HUES6 (cell line): ENCODE measurements at regions not wholly inside any gene's neighbourhood (a gene's known extent, or its start where the extent isn't known, plus 50 kb on each side); places are given as distances from the start of the nearest gene placed in this dataset.

Source experiments
- H3K27ac ChIP-seq: 2 replicates; pipeline ENCODE4 v1.7.0; 2013; ENCODE audit warnings: low read depth, mild to moderate bottlenecking, low read length, inconsistent platforms
- H3K27me3 ChIP-seq: 2 replicates; pipeline ENCODE4 v1.6.1; 2013; ENCODE audit warnings: low read length; ENCODE audit not compliant: control insufficient read depth, insufficient read depth
- H3K36me3 ChIP-seq: 2 replicates; pipeline ENCODE4 v1.6.1; 2013; ENCODE audit warnings: low read length; ENCODE audit not compliant: control insufficient read depth, insufficient read depth
- H3K4me1 ChIP-seq: 2 replicates; pipeline ENCODE4 v1.6.1; 2013; ENCODE audit warnings: low read length; ENCODE audit not compliant: control insufficient read depth, insufficient read depth
- H3K4me3 ChIP-seq: 2 replicates; pipeline ENCODE4 v1.5.1; 2013; ENCODE audit warnings: low read depth, low read length
- H3K9ac ChIP-seq: one replicate; pipeline ENCODE4 v1.6.1; 2013; ENCODE audit warnings: mild to moderate bottlenecking, low read length
- H3K9me3 ChIP-seq: 2 replicates; pipeline ENCODE4 v1.6.1; 2013; ENCODE audit warnings: low read depth, low read length; ENCODE audit not compliant: control insufficient read depth, insufficient read depth

GRCh38 chr6:4008324-4009047 lies 70.5 kb downstream of the FAM217A start:
- no peaks in the 10 kb centered on the region for H3K36me3 ChIP-seq
- no peaks in the 10 kb centered on the region for H3K27me3 ChIP-seq
- no peak overlapping the region for H3K4me3 ChIP-seq
- peaks cover 3% of the 10 kb centered on the region; the same call in 1 of the 2 replicates for H3K4me1 ChIP-seq
- H3K9ac ChIP-seq = no peak overlapping the region
- no peak overlapping the region for H3K27ac ChIP-seq
- H3K9me3 ChIP-seq = no peaks in the 10 kb centered on the region

GRCh38 chr6:4009486-4009885 lies 69.5 kb downstream of the FAM217A start:
- H3K27me3 ChIP-seq = no peaks in the 10 kb centered on the region

GRCh38 chr6:4010048-4010447 lies 68.9 kb downstream of the FAM217A start:
- Histone ChIP-seq H3K9ac (no peak overlapping the region), H3K4me1 (peaks cover 3% of the 10 kb centered on the region; the same call in 1 of the 2 replicates), H3K27ac (no peak overlapping the region), H3K36me3 (peaks cover 7% of the 10 kb centered on the region; the same call in 1 of the 2 replicates), H3K27me3 (no peaks in the 10 kb centered on the region), H3K9me3 (no peaks in the 10 kb centered on the region; the same call in 1 of the 2 replicates), H3K4me3 (no peak overlapping the region)

More at GRCh38 chr6:4009486-4009885, 69.5 kb downstream of the FAM217A start:
- H3K9ac ChIP-seq = no peak overlapping the region
- H3K36me3 ChIP-seq = peaks cover 7% of the 10 kb centered on the region; the same call in 1 of the 2 replicates
- no peak overlapping the region for H3K4me3 ChIP-seq
- no peak overlapping the region for H3K27ac ChIP-seq
- H3K4me1 ChIP-seq = peaks cover 3% of the 10 kb centered on the region; the same call in 1 of the 2 replicates
- H3K9me3 ChIP-seq = no peaks in the 10 kb centered on the region; the same call in 1 of the 2 replicates

GRCh38 chr6:4010689-4011090 lies 68.2 kb downstream of the FAM217A start:
- Histone ChIP-seq H3K27me3 (no peaks in the 10 kb centered on the region), H3K36me3 (peaks cover 7% of the 10 kb centered on the region; the same call in 1 of the 2 replicates), H3K9me3 (no peaks in the 10 kb centered on the region; the same call in 1 of the 2 replicates), H3K27ac (no peak overlapping the region), H3K4me3 (no peak overlapping the region), H3K9ac (no peak overlapping the region), H3K4me1 (peaks cover 3% of the 10 kb centered on the region; the same call in 1 of the 2 replicates)

- Histone ChIP-seq H3K9ac (no peak overlapping the region), H3K27me3 (no peaks in the 10 kb centered on the region), H3K27ac (no peak overlapping the region)
Observed at GRCh38 chr6:4012826-4013225, 66.1 kb downstream of the FAM217A start.

GRCh38 chr6:4017058-4017739 lies 61.7 kb downstream of the FAM217A start:
- Histone ChIP-seq H3K9ac (peak overlapping the region; percentile 93), H3K36me3 (peaks cover 7% of the 10 kb centered on the region; the same call in 1 of the 2 replicates), H3K27ac (peak overlapping the region; percentile 95), H3K4me3 (peak overlapping the region; percentile 86), H3K4me1 (peaks cover 6% of the 10 kb centered on the region), H3K9me3 (no peaks in the 10 kb centered on the region; the same call in 1 of the 2 replicates), H3K27me3 (no peaks in the 10 kb centered on the region)

More at GRCh38 chr6:4012826-4013225, 66.1 kb downstream of the FAM217A start:
- Histone ChIP-seq H3K36me3 (peaks cover 7% of the 10 kb centered on the region; the same call in 1 of the 2 replicates), H3K4me3 (no peak overlapping the region), H3K4me1 (peaks cover 3% of the 10 kb centered on the region; the same call in 1 of the 2 replicates), H3K9me3 (no peaks in the 10 kb centered on the region; the same call in 1 of the 2 replicates)

- no peaks in the 10 kb centered on the region; the same call in 1 of the 2 replicates for H3K9me3 ChIP-seq
- H3K27me3 ChIP-seq = no peaks in the 10 kb centered on the region
- peaks cover 7% of the 10 kb centered on the region; the same call in 1 of the 2 replicates for H3K36me3 ChIP-seq
- peak overlapping the region; percentile 93 for H3K9ac ChIP-seq
- H3K4me1 ChIP-seq = peaks cover 8% of the 10 kb centered on the region
- H3K4me3 ChIP-seq = peak overlapping the region; percentile 86
- H3K27ac ChIP-seq = peak overlapping the region; percentile 95
Observed at GRCh38 chr6:4017834-4018170, 61.1 kb downstream of the FAM217A start.

GRCh38 chr6:4018171-4018923 lies 60.6 kb downstream of the FAM217A start:
- peak overlapping the region; percentile 86 for H3K4me3 ChIP-seq
- peaks cover 7% of the 10 kb centered on the region; the same call in 1 of the 2 replicates for H3K36me3 ChIP-seq
- H3K27me3 ChIP-seq = no peaks in the 10 kb centered on the region
- H3K27ac ChIP-seq = peak overlapping the region; percentile 95
- peaks cover 10% of the 10 kb centered on the region for H3K4me1 ChIP-seq
- H3K9ac ChIP-seq = peak overlapping the region; percentile 93
- no peaks in the 10 kb centered on the region; the same call in 1 of the 2 replicates for H3K9me3 ChIP-seq
